Activated CD4-positive, alpha-beta T cell treated with anti-CD3 and anti-CD28 coated beads, Interleukin-2, amount 50 U/mL, for 48 hours (primary cell): ENCODE measurements at regions not wholly inside any gene's neighbourhood (a gene's known extent, or its start where the extent isn't known, plus 50 kb on each side); places are given as distances from the start of the nearest gene placed in this dataset.
"Not testable (repeated sequence)": the region's sequence is repeated elsewhere in the genome, so short reads cannot be mapped to it uniquely, and the experiment has no call there.

ENCODE experiments used
- DNase-seq, 2 experiments: peaks; one replicate each; pipeline ENCODE4 v3.0.0-alpha.2; 2020

- DNase-seq: no peak
Observed at GRCh38 chr2:210861038-210861665, 304.8 kb downstream of the CPS1 start.

DNA sequence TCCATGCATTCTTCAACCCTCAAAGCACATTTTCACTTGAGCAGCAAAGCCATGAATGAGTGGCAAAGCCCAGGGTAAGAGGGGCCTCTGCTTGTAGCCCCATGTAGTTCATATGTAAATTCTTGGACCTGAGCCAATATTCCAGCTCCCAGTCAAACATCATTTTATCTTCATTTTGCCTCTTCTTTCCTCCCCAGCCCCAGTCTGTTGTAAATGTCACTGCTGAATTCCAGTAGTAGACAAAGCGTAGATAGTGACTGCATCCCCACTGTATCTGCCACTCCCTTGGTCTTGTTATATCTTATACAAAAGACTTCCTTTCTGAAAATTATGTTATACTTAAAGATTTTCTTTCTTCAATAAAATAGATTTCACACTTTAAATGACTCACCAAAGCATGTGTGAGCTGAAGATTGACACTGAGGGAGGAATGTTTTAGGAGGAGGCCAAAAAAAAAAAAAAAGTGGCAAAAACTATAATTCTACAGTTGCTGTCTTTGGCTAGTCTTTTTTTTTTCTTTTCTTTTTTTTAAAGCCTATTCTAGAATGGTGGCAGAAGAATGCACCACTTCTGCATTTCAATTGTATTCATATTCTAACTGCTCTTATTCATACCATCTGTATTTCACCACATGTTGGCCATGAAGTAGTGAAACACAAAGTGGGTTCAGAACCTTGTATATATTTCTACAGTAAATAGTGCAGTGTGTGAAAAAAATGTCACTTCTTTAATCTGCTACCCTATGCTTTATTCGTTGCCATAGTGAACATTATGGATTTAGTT, 306.1 kb downstream of the CPS1 start:
- no peak for DNase-seq

- no peak for DNase-seq
Observed at GRCh38 chr2:210863283-210863682, 306.9 kb downstream of the CPS1 start.

DNA sequence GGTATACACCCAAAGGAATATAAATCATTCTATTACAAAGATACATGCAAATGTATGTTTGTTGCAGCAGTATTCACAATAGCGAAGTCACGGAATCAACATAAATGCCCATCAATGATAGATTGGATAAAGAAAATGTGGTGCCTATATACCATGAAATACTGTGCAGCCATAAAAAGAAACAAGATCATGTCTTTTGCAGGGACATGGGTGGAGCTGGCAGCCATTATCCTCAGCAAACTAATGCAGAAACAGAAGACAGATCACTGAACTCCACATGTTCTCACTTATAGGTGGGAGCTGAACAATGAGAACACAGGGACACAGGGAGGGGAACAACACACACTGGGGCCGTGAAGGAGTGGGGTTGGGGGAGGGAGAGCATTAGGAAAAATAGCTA, 315.2 kb downstream of the CPS1 start:
- not testable (repeated sequence) for DNase-seq

GRCh38 chr2:210873631-210874030, 317.2 kb downstream of the CPS1 start:
- DNase-seq: no peak

DNA sequence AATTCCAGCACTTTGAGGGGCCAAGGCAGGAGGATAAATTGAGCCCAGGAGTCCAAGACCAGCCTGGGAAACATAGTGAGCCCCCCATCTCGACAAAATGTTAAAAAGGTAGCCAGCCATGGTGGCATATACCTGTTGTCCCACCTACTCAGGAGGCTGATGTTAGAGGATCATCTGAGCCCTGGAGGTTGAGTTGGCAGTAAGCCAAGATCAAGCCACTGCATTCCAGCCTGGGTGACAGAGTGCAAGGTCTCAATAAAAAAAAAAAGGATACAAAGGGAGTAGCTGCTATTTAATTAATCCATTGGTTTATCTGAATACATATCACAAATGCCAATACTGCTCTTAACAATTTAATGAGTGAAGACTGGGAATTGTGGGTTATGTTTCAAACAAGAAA, 327.8 kb downstream of the CPS1 start:
- no peak for DNase-seq

DNA sequence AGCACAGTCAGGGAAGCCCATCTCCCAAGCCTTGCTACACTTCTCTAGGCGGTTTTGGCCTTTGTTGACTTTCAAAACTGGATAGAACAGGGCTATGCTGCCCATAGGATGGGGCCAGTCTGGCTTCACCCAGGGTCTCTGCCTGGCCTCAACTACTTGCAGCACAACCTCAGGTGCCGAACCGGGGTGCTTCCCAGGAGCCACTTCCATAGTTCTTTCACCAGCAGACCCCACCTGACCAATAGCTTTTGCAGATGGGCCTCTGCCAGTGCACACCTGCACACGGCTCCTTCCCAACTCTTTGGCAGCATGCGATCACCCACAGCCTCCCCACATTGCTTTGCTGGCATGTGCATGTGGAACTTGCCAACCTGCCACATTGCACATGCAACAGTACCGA, 331.6 kb downstream of the CPS1 start:
- DNase-seq: no peak

DNA sequence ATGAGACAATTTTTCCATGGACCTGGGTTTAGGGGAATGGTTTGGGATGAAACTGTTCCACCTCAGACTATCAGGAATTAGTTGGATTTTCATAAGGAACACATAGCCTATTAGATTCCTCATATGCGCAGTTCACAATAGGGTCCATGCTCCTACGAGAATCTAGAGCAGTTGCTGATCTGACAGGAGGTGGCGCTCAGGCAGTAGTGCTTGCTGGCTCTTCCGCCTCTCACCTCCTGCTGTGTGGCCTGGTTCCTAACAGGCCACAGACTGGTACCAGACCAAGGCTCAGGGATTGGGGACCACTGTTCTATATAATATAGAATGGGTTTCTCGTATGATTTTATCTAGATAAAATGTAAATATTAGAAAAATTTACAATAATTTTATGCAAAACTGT, 338.7 kb downstream of the CPS1 start:
- DNase-seq: no peak

- no peak for DNase-seq
Observed at GRCh38 chr2:210899131-210899530, 342.7 kb downstream of the CPS1 start.

- no peak for DNase-seq
Observed at GRCh38 chr2:210901326-210901725, 344.9 kb downstream of the CPS1 start.

- DNase-seq: no peak
Observed at GRCh38 chr2:210912779-210913178, 356.4 kb downstream of the CPS1 start.

DNA sequence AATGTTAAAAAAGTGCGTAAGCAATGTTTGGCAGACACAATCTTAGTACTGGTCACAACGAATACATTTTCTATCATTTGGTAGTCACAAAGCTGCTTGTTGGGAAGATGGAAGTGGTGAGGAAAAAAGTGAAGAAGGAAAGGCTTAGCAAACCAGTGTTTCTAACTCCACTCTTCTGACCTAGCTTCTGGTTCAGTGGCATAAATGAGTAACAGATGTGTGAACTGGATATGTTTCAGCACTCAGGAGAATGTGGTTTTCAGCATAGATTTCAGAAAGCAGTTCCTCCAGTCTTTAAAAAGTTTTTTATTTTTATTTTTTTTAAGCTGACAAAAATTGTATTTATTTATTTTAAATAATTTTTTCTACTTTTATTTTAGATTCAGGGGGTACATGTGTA, 357.1 kb downstream of the CPS1 start:
- no peak for DNase-seq

DNA sequence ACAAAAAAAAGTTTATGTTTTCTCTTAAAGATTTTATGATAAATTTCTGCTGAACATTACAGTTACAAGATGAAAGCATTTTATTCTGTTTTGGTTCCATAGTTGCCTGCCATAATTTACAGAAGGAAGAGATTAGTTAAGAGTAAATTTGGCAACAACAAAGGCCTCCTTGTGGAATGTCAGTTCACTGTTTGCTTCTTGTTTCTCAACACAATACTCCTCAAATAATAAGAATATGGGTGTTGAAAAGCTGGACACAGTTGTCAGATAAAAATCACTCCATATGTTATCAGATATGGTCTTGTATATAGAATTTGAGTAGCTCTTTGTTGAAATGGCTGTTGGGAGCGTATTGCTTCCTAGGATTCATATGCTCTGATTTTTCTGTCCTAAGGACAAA, 359.5 kb downstream of the CPS1 start:
- no peak for DNase-seq

DNA sequence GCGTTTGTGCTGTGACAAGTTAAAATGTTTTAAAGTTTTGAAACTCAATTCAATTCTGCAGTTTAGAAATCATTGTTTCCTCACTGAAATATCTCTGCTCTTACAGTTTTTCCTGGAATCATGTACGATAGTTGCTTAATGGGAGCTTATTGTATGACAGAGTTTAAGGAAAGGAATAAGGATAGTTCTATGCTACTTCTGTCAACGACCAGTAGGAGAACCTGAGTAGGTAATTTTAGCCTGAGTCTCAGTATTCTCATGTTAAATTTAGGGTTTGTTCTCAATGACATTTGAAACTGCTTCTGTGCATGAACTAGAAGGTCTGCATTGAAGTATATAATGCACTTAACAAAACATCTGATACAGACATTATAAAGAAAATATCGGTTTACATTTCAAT, 361.1 kb downstream of the CPS1 start:
- no peak for DNase-seq

DNA sequence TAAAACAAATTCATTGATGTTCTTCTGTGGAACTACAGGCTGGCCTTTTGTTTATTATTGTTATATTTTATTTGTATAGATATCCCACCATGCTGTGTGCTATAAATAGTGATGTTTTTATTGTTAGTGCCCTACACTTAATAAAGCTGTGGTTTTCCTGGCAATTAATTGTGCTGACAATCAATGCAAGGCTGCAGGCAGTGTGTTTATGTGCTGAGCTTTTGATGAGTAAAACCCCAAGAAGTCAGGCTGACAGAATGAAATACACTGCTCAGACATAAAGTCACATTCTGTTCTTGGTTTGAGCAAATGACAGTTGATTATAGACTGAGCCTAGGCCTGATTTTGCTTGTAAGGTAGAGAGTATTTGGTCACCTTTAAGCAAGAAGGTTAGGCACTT, 362.7 kb downstream of the CPS1 start:
- no peak for DNase-seq

GRCh38 chr2:210922419-210922818, 366.0 kb downstream of the CPS1 start:
- DNase-seq: no peak

GRCh38 chr2:210928714-210929113, 372.3 kb downstream of the CPS1 start:
- no peak for DNase-seq

GRCh38 chr2:210938228-210938627, 381.8 kb downstream of the CPS1 start:
- DNase-seq: no peak

DNA sequence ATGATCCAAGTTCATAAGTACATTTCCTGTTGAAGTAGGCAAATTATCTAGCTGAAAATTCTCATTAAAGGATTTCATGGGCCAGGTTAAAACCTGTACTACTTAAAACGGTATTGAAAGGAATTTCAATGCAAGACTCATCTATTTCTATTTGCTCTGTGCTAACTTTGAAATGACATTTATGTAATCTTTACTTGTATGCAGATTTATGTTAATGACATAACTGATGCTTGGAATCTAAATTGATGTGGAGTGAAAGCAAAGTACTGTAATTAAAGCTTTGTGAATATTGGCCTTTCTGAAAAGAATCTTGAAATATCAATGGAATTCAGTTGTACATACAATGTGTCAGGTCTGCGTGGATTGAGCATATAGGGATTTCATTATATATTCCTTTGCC, 390.0 kb downstream of the CPS1 start:
- no peak for DNase-seq

- not testable (repeated sequence) for DNase-seq
Observed at GRCh38 chr2:210950434-210951060, 394.1 kb downstream of the CPS1 start.

- no peak for DNase-seq
Observed at GRCh38 chr2:210954386-210954907, 398.0 kb downstream of the CPS1 start.

- DNase-seq: no peak
Observed at GRCh38 chr2:210955591-210955990, 399.2 kb downstream of the CPS1 start.

- no peak for DNase-seq
Observed at GRCh38 chr2:210956101-210956500, 399.7 kb downstream of the CPS1 start.

DNA sequence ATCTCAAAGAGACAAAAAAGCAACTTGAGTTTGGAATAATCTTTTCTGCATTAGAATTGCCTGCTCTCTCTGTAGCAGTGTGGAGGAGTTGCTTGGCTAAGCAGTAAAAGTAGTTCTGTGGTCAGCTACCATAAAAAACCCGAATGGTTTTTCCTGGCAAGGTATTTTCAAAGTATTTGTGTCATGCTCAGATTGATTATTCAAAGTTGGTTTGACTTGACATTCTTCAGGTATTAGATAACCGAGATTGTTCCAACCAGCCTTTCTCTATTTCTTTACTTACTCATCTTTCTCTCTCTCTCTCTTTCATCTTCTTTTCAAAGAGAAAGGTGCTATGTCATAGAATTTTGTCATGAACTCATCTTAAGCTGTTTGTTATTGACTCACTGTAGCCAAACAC, 404.9 kb downstream of the CPS1 start:
- DNase-seq: no peak
